GM23338 (cell line): ENCODE measurements at regions not wholly inside any gene's neighbourhood (a gene's known extent, or its start where the extent isn't known, plus 50 kb on each side); places are given as distances from the start of the nearest gene placed in this dataset.

Experiments
- CREB1 ChIP-seq: fragments of 250-450 bp; sonication (Bioruptor Pico); IDR thresholded peaks from 2 replicates; pipeline ENCODE4 v1.5.0; 2020; ENCODE audit warnings: low read depth, mild to moderate bottlenecking, moderate library complexity
- ETS1 ChIP-seq: IDR thresholded peaks from 2 replicates; pipeline ENCODE4 v1.6.1; 2016; ENCODE audit warnings: antibody characterized with exemption
- EZH2 ChIP-seq: fragments of 200-600 bp; sonication (generic); IDR thresholded peaks from one replicate; pipeline ENCODE4 v1.8.0; 2017; ENCODE audit warnings: antibody characterized with exemption, mild to moderate bottlenecking, low read depth; ENCODE audit not compliant: unreplicated experiment
- EZH2phosphoT487 ChIP-seq: fragments of 200-600 bp; sonication (generic); IDR thresholded peaks from one replicate; pipeline ENCODE4 v1.8.1; 2018; ENCODE audit warnings: antibody characterized with exemption; ENCODE audit not compliant: unreplicated experiment
- JUNB ChIP-seq: IDR thresholded peaks from one replicate; pipeline ENCODE4 v1.6.1; 2016; ENCODE audit warnings: antibody characterized with exemption; ENCODE audit not compliant: unreplicated experiment
- NANOG ChIP-seq: IDR thresholded peaks from 2 replicates; pipeline ENCODE4 v1.6.1; 2016; ENCODE audit warnings: antibody characterized with exemption, borderline replicate concordance
- POLR2AphosphoS5 ChIP-seq: IDR thresholded peaks from 2 replicates; pipeline ENCODE4 v1.6.1; 2016; ENCODE audit warnings: antibody characterized with exemption, low read depth
- STAT1 ChIP-seq: IDR thresholded peaks from one replicate; pipeline ENCODE4 v1.6.1; 2016; ENCODE audit warnings: antibody characterized with exemption; ENCODE audit not compliant: unreplicated experiment
- ZNF331 ChIP-seq: fragments of 250-450 bp; sonication (Bioruptor Pico); IDR thresholded peaks from 2 replicates; pipeline ENCODE4 v1.5.0; 2020; ENCODE audit warnings: low read depth, mild to moderate bottlenecking, moderate library complexity
- TF ChIP-seq, protein P1 (sequence below): IDR thresholded peaks from one replicate; pipeline ENCODE4 v1.6.1; 2018; ENCODE audit warnings: antibody characterized with exemption; ENCODE audit not compliant: unreplicated experiment
- TF ChIP-seq, protein P2 (sequence below), 2 experiments: fragments of 200-600 bp in 1 of 2; sonication (generic) in 1 of 2; conservative IDR thresholded peaks; 2 replicates each; pipeline versions ENCODE4 v1.5.1 to v1.6.1; 2016 to 2017; ENCODE audit warnings: antibody characterized with exemption in 2 of 2, low read depth in 2 of 2, mild to moderate bottlenecking in 2 of 2, moderate library complexity in 1 of 2
- TF ChIP-seq, protein P3 (sequence below): fragments of 250-450 bp; sonication (Bioruptor Pico); IDR thresholded peaks from 2 replicates; pipeline ENCODE4 v1.5.0; 2020; ENCODE audit warnings: mild to moderate bottlenecking, moderate library complexity

GRCh38 chr22:23520863-23521440 is 59.1 kb downstream of the IGLL1 start:
- TF ChIP-seq, protein P1, sequence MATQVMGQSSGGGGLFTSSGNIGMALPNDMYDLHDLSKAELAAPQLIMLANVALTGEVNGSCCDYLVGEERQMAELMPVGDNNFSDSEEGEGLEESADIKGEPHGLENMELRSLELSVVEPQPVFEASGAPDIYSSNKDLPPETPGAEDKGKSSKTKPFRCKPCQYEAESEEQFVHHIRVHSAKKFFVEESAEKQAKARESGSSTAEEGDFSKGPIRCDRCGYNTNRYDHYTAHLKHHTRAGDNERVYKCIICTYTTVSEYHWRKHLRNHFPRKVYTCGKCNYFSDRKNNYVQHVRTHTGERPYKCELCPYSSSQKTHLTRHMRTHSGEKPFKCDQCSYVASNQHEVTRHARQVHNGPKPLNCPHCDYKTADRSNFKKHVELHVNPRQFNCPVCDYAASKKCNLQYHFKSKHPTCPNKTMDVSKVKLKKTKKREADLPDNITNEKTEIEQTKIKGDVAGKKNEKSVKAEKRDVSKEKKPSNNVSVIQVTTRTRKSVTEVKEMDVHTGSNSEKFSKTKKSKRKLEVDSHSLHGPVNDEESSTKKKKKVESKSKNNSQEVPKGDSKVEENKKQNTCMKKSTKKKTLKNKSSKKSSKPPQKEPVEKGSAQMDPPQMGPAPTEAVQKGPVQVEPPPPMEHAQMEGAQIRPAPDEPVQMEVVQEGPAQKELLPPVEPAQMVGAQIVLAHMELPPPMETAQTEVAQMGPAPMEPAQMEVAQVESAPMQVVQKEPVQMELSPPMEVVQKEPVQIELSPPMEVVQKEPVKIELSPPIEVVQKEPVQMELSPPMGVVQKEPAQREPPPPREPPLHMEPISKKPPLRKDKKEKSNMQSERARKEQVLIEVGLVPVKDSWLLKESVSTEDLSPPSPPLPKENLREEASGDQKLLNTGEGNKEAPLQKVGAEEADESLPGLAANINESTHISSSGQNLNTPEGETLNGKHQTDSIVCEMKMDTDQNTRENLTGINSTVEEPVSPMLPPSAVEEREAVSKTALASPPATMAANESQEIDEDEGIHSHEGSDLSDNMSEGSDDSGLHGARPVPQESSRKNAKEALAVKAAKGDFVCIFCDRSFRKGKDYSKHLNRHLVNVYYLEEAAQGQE: no peak
- TF ChIP-seq, protein P2, sequence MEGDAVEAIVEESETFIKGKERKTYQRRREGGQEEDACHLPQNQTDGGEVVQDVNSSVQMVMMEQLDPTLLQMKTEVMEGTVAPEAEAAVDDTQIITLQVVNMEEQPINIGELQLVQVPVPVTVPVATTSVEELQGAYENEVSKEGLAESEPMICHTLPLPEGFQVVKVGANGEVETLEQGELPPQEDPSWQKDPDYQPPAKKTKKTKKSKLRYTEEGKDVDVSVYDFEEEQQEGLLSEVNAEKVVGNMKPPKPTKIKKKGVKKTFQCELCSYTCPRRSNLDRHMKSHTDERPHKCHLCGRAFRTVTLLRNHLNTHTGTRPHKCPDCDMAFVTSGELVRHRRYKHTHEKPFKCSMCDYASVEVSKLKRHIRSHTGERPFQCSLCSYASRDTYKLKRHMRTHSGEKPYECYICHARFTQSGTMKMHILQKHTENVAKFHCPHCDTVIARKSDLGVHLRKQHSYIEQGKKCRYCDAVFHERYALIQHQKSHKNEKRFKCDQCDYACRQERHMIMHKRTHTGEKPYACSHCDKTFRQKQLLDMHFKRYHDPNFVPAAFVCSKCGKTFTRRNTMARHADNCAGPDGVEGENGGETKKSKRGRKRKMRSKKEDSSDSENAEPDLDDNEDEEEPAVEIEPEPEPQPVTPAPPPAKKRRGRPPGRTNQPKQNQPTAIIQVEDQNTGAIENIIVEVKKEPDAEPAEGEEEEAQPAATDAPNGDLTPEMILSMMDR (conservative IDR thresholded peaks at IDR 0.05; ENCODE audit: low read depth in 2 of 2): no peak
- no peak for TF ChIP-seq POLR2AphosphoS5
- no peak for TF ChIP-seq JUNB
- TF ChIP-seq NANOG: no peak
- TF ChIP-seq EZH2phosphoT487: no peak
- peak; percentile 42 for TF ChIP-seq EZH2
- no peak for TF ChIP-seq CREB1 (CRISPR knock-in tag)
- no peak for TF ChIP-seq ZNF331
- TF ChIP-seq, protein P3, sequence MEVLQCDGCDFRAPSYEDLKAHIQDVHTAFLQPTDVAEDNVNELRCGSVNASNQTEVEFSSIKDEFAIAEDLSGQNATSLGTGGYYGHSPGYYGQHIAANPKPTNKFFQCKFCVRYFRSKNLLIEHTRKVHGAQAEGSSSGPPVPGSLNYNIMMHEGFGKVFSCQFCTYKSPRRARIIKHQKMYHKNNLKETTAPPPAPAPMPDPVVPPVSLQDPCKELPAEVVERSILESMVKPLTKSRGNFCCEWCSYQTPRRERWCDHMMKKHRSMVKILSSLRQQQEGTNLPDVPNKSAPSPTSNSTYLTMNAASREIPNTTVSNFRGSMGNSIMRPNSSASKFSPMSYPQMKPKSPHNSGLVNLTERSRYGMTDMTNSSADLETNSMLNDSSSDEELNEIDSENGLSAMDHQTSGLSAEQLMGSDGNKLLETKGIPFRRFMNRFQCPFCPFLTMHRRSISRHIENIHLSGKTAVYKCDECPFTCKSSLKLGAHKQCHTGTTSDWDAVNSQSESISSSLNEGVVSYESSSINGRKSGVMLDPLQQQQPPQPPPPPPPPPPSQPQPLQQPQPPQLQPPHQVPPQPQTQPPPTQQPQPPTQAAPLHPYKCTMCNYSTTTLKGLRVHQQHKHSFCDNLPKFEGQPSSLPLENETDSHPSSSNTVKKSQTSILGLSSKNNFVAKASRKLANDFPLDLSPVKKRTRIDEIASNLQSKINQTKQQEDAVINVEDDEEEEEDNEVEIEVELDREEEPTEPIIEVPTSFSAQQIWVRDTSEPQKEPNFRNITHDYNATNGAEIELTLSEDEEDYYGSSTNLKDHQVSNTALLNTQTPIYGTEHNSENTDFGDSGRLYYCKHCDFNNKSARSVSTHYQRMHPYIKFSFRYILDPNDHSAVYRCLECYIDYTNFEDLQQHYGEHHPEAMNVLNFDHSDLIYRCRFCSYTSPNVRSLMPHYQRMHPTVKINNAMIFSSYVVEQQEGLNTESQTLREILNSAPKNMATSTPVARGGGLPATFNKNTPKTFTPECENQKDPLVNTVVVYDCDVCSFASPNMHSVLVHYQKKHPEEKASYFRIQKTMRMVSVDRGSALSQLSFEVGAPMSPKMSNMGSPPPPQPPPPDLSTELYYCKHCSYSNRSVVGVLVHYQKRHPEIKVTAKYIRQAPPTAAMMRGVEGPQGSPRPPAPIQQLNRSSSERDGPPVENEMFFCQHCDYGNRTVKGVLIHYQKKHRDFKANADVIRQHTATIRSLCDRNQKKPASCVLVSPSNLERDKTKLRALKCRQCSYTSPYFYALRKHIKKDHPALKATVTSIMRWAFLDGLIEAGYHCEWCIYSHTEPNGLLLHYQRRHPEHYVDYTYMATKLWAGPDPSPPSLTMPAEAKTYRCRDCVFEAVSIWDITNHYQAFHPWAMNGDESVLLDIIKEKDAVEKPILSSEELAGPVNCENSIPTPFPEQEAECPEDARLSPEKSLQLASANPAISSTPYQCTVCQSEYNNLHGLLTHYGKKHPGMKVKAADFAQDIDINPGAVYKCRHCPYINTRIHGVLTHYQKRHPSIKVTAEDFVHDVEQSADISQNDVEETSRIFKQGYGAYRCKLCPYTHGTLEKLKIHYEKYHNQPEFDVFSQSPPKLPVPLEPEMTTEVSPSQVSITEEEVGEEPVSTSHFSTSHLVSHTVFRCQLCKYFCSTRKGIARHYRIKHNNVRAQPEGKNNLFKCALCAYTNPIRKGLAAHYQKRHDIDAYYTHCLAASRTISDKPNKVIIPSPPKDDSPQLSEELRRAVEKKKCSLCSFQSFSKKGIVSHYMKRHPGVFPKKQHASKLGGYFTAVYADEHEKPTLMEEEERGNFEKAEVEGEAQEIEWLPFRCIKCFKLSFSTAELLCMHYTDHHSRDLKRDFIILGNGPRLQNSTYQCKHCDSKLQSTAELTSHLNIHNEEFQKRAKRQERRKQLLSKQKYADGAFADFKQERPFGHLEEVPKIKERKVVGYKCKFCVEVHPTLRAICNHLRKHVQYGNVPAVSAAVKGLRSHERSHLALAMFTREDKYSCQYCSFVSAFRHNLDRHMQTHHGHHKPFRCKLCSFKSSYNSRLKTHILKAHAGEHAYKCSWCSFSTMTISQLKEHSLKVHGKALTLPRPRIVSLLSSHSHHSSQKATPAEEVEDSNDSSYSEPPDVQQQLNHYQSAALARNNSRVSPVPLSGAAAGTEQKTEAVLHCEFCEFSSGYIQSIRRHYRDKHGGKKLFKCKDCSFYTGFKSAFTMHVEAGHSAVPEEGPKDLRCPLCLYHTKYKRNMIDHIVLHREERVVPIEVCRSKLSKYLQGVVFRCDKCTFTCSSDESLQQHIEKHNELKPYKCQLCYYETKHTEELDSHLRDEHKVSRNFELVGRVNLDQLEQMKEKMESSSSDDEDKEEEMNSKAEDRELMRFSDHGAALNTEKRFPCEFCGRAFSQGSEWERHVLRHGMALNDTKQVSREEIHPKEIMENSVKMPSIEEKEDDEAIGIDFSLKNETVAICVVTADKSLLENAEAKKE: no peak
- no peak for TF ChIP-seq STAT1
- TF ChIP-seq ETS1: no peak
